IMR-90 (cell line): ENCODE measurements at regions not wholly inside any gene's neighbourhood (a gene's known extent, or its start where the extent isn't known, plus 50 kb on each side); places are given as distances from the start of the nearest gene placed in this dataset.

Experiments used
- ATAC-seq: fragments of 200-7000 bp; cut with Tn5 transposase; 2 replicates; pipeline ENCODE4 v1.9.1; 2020; ENCODE audit warnings: low read depth, mild to moderate bottlenecking, moderate library complexity
- BruUV-seq: library from RNA; stranded (reverse); fragments of 400-500 nt; replicated peaks from 2 replicates; lab custom pipeline; 2021; lab: Mats Ljungman, UMichigan
- CTCF ChIA-PET: fragments of 300-600 bp; formaldehyde crosslinking; extraction: SDS; loops from one replicate; lab custom pipeline; 2021; ENCODE audit warnings: antibody characterized with exemption; lab: Yijun Ruan, JAX
- POLR2A ChIA-PET: fragments of 300-600 bp; sonication (Branson Sonifier 250); formaldehyde crosslinking; loops from one replicate; lab custom pipeline; 2022; ENCODE audit warnings: antibody characterized with exemption; ENCODE audit not compliant: unreplicated experiment; lab: Charles Lee
- DNase-seq: peaks from one replicate; pipeline ENCODE4 v3.0.0; 2013
- H2AFZ ChIP-seq: replicated peaks from 2 replicates; pipeline ENCODE3; 2013; ENCODE audit warnings: low read length, mild to moderate bottlenecking; ENCODE audit not compliant: poor library complexity
- H2AK5ac ChIP-seq: 2 replicates; pipeline ENCODE4 v1.6.1; 2013; ENCODE audit warnings: low read depth, low read length, inconsistent platforms
- H2AK9ac ChIP-seq: replicated peaks from 2 replicates; pipeline ENCODE3; 2013; ENCODE audit warnings: mild to moderate bottlenecking, low read depth, low read length, moderate library complexity; ENCODE audit not compliant: poor library complexity
- H2BK120ac ChIP-seq: 2 replicates; pipeline ENCODE4 v1.6.1; 2013; ENCODE audit warnings: low read depth, low read length, inconsistent platforms
- H2BK15ac ChIP-seq: 3 replicates; pipeline ENCODE4 v1.6.1; 2013; ENCODE audit warnings: low read depth, low read length, inconsistent platforms
- H2BK20ac ChIP-seq: 2 replicates; pipeline ENCODE4 v1.6.1; 2013; ENCODE audit warnings: low read depth, mild to moderate bottlenecking, inconsistent platforms, low read length, moderate library complexity
- H2BK5ac ChIP-seq: 2 replicates; pipeline ENCODE4 v1.6.1; 2013; ENCODE audit warnings: mild to moderate bottlenecking, low read depth, low read length, inconsistent platforms; ENCODE audit not compliant: poor library complexity, severe bottlenecking
- H3K14ac ChIP-seq: replicated peaks from 2 replicates; pipeline ENCODE4 v1.6.1; 2013; ENCODE audit warnings: low read depth, low read length, inconsistent platforms
- H3K18ac ChIP-seq: 2 replicates; pipeline ENCODE4 v1.6.1; 2013; ENCODE audit warnings: low read depth, low read length, control low read depth
- H3K23ac ChIP-seq: 2 replicates; pipeline ENCODE4 v1.6.1; 2013; ENCODE audit warnings: low read depth, low read length, inconsistent platforms
- H3K27ac ChIP-seq: 2 replicates; pipeline ENCODE4 v1.5.1; 2013; ENCODE audit warnings: mild to moderate bottlenecking, control low read depth, low read length; ENCODE audit not compliant: insufficient read depth
- H3K27me3 ChIP-seq: 2 replicates; pipeline ENCODE4 v1.6.1; 2013; ENCODE audit warnings: low read length; ENCODE audit not compliant: control insufficient read depth, insufficient read depth
- H3K36me3 ChIP-seq: 2 replicates; pipeline ENCODE4 v1.6.1; 2013; ENCODE audit warnings: low read length, mixed read lengths; ENCODE audit not compliant: control insufficient read depth, insufficient read depth
- H3K4ac ChIP-seq: 2 replicates; pipeline ENCODE4 v1.6.1; 2013; ENCODE audit warnings: low read depth, low read length, inconsistent platforms
- H3K4me1 ChIP-seq: 2 replicates; pipeline ENCODE4 v1.6.1; 2013; ENCODE audit warnings: low read length, mixed read lengths; ENCODE audit not compliant: control insufficient read depth, insufficient read depth
- H3K4me2 ChIP-seq: 2 replicates; pipeline ENCODE4 v1.6.1; 2013; ENCODE audit warnings: low read depth, mild to moderate bottlenecking, control low read depth, low read length, moderate library complexity
- H3K4me3 ChIP-seq: 2 replicates; pipeline ENCODE4 v1.5.1; 2013; ENCODE audit warnings: low read depth, mild to moderate bottlenecking, control low read depth, low read length, moderate library complexity; ENCODE audit not compliant: insufficient read depth
- H3K56ac ChIP-seq: 2 replicates; pipeline ENCODE4 v1.6.1; 2013; ENCODE audit warnings: low read length, inconsistent platforms; ENCODE audit not compliant: insufficient read depth; ENCODE audit errors: extremely low read depth
- H3K79me1 ChIP-seq, 2 experiments: 2 replicates each; pipeline ENCODE4 v1.6.1; 2013; ENCODE audit warnings: low read length in 2 of 2, inconsistent platforms in 1 of 2, low read depth in 1 of 2
- H3K9ac ChIP-seq: 2 replicates; pipeline ENCODE4 v1.6.1; 2013; ENCODE audit warnings: low read depth, low read length, control low read depth
- H3K9me1 ChIP-seq: 2 replicates; pipeline ENCODE4 v1.6.1; 2013; ENCODE audit warnings: low read length, inconsistent platforms; ENCODE audit not compliant: insufficient read depth
- H3K9me3 ChIP-seq: 2 replicates; pipeline ENCODE4 v1.6.1; 2013; ENCODE audit warnings: low read length; ENCODE audit not compliant: control insufficient read depth, insufficient read depth
- H4K20me1 ChIP-seq: 2 replicates; pipeline ENCODE4 v1.6.1; 2013; ENCODE audit warnings: low read length, inconsistent platforms; ENCODE audit not compliant: insufficient read depth
- H4K5ac ChIP-seq: 2 replicates; pipeline ENCODE4 v1.6.1; 2013; ENCODE audit warnings: mild to moderate bottlenecking, low read depth, low read length, control low read depth
- H4K8ac ChIP-seq, 2 experiments: 2 replicates each; pipeline ENCODE4 v1.6.1; 2013; ENCODE audit warnings: low read depth in 2 of 2, low read length in 2 of 2, control low read depth in 1 of 2, inconsistent platforms in 1 of 2
- H4K91ac ChIP-seq: 2 replicates; pipeline ENCODE4 v1.6.1; 2013; ENCODE audit warnings: low read depth, low read length, inconsistent platforms; ENCODE audit not compliant: insufficient read depth
- BHLHE40 ChIP-seq: fragments of 150-350 bp; IDR thresholded peaks from 2 replicates; pipeline ENCODE4 v1.6.1; 2016; ENCODE audit warnings: mild to moderate bottlenecking, low read depth, low read length
- FOS ChIP-seq: fragments of 150-350 bp; IDR thresholded peaks from 2 replicates; pipeline ENCODE4 v1.6.1; 2016; ENCODE audit warnings: low read depth, low read length
- MXI1 ChIP-seq: IDR thresholded peaks from 2 replicates; pipeline ENCODE4 v1.6.1; 2012; ENCODE audit warnings: low read depth, mild to moderate bottlenecking, low read length, moderate library complexity, borderline replicate concordance
- RAD21 ChIP-seq: IDR thresholded peaks from 2 replicates; pipeline ENCODE4 v1.6.1; 2012; ENCODE audit warnings: low read length, improper control_type of control experiment
- SMC3 ChIP-seq: fragments of 150-350 bp; IDR thresholded peaks from 2 replicates; pipeline ENCODE4 v1.6.1; 2016; ENCODE audit warnings: low read depth, mild to moderate bottlenecking, antibody characterized with exemption, low read length, moderate library complexity
- WGBS, 2 experiments: methylation state at CpG; one replicate each; pipeline versions ENCODE4 v1.1.5 to v1.1.7; 2013; ENCODE audit warnings: missing lambda C conversion rate in 2 of 2; ENCODE audit not compliant: insufficient read length in 1 of 2; ENCODE audit errors: extremely low coverage in 2 of 2; 5-methylcytosine and 5-hydroxymethylcytosine counted together
- dilution Hi-C: fragments of 300-500 bp; cut with HindIII; formaldehyde crosslinking; loops from one replicate; pipeline ENCODE4 v1.14.3; 2018; ENCODE audit warnings: low sequenced_read_pairs; ENCODE audit not compliant: unreplicated experiment
- in situ Hi-C: fragments of 300-500 bp; cut with MboI; formaldehyde crosslinking; loops from 3 replicates; pipeline ENCODE4 v1.14.3; 2019; ENCODE audit warnings: low sequenced_read_pairs, inconsistent platforms, mixed read lengths
- intact Hi-C: fragments of 100-400 bp; cut with micrococcal nuclease; formaldehyde crosslinking; loops from 2 replicates; pipeline ENCODE4 v1.10.0; 2022

DNA sequence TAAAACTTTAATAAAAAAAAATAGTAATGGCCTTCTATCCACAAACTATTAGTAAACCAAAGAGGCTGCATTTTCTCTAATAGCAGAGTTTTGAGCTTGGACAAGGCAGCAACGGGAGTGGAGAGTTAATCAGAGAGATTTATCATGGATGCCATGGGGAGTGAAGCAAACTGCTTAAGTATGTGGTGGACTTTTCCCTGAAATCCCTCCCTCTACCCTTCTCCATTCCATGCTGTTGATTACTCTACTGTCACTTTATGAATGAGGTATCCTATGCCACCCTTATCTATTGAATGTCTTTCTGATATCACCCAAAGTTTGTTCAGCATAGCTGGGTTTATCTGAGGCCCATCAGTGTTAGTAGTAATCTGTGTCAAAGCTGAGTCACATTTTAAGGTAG, 335.6 kb upstream of the TRAM1L1 start:
- H2BK120ac ChIP-seq, result no peak overlapping the region
- H2BK15ac ChIP-seq, result no peak overlapping the region
- no peak overlapping the region for H2AFZ ChIP-seq
- no peak overlapping the region for H3K18ac ChIP-seq
- H3K9me1 ChIP-seq, result 0 out of 2 replicates have a peak, but pooled peaks cover 4% of the 10 kb centered on the region
- no peaks in the 10 kb centered on the region for H3K9me3 ChIP-seq
- POLR2A ChIA-PET, result no interaction called here
- dilution Hi-C loops (no loop called here), in situ Hi-C loops (no loop called here), intact Hi-C loops (no loop called here)
- no peak overlapping the region for H3K9ac ChIP-seq
- no peak overlapping the region for H3K4me3 ChIP-seq
- no peak overlapping the region for H3K14ac ChIP-seq
- no peak for TF ChIP-seq RAD21
- no peak for TF ChIP-seq BHLHE40
- no peak for TF ChIP-seq MXI1
- TF ChIP-seq SMC3, result no peak
- no peak for TF ChIP-seq FOS
- no peaks in the 10 kb centered on the region for H3K4me1 ChIP-seq
- ATAC-seq, result no peak
- H4K91ac ChIP-seq, result no peak overlapping the region
- no CpG with 5 or more reads among the region's 1 CpG for WGBS, 2 experiments
- no peak overlapping the region for H2BK20ac ChIP-seq
- no peak for DNase-seq
- H2AK9ac ChIP-seq, result no peak overlapping the region
- H4K8ac ChIP-seq, result no peak overlapping the region
- CTCF ChIA-PET, result no interaction called here
- H3K27me3 ChIP-seq, result no peaks in the 10 kb centered on the region
- H2AK5ac ChIP-seq, result no peak overlapping the region
- H3K4me2 ChIP-seq, result no peak overlapping the region
- no peaks in the 10 kb centered on the region for H4K20me1 ChIP-seq
- H4K5ac ChIP-seq, result no peak overlapping the region
- H3K23ac ChIP-seq, result no peak overlapping the region
- H3K36me3 ChIP-seq, result no peaks in the 10 kb centered on the region
- H3K4ac ChIP-seq, result no peak overlapping the region
- no peaks in the 10 kb centered on the region for H3K79me1 ChIP-seq
- no peak overlapping the region for H3K27ac ChIP-seq
- no peak overlapping the region for H2BK5ac ChIP-seq
- no peak overlapping the region for H3K56ac ChIP-seq
- no TSS peak for BruUV-seq
